Parathyroid adenoma (tissue), 2 donors: ENCODE measurements at regions not wholly inside any gene's neighbourhood (a gene's known extent, or its start where the extent isn't known, plus 50 kb on each side); places are given as distances from the start of the nearest gene placed in this dataset.

Experiments
- H2AFZ ChIP-seq: fragments of 300-600 bp; sonication (generic); one replicate; pipeline ENCODE4 v1.7.0; 2017; ENCODE audit warnings: antibody characterized with exemption, mild to moderate bottlenecking
- H3K27ac ChIP-seq: fragments of 300-600 bp; sonication (generic); one replicate; pipeline ENCODE4 v1.7.0; 2017
- H3K27me3 ChIP-seq: fragments of 300-600 bp; sonication (generic); one replicate; pipeline ENCODE4 v1.7.0; 2017; ENCODE audit warnings: low read length; ENCODE audit not compliant: control insufficient read depth, insufficient read depth
- H3K36me3 ChIP-seq: fragments of 300-600 bp; sonication (generic); one replicate; pipeline ENCODE4 v1.7.0; 2017; ENCODE audit warnings: low read length; ENCODE audit not compliant: control insufficient read depth, insufficient read depth
- H3K4me1 ChIP-seq: fragments of 300-600 bp; sonication (generic); one replicate; pipeline ENCODE4 v1.7.0; 2017; ENCODE audit warnings: control low read depth
- H3K4me2 ChIP-seq: fragments of 300-600 bp; sonication (generic); one replicate; pipeline ENCODE4 v1.7.0; 2017; ENCODE audit warnings: low read length
- H3K4me3 ChIP-seq: fragments of 300-600 bp; sonication (generic); one replicate; pipeline ENCODE4 v1.7.0; 2017; ENCODE audit warnings: low read depth, low read length
- H3K79me2 ChIP-seq: fragments of 300-600 bp; sonication (generic); one replicate; pipeline ENCODE4 v1.7.0; 2017; ENCODE audit warnings: control low read depth
- H3K9ac ChIP-seq: fragments of 300-600 bp; sonication (generic); one replicate; pipeline ENCODE4 v1.7.0; 2017; ENCODE audit warnings: mild to moderate bottlenecking
- H3K9me3 ChIP-seq: fragments of 300-600 bp; sonication (generic); one replicate; pipeline ENCODE4 v1.7.0; 2017; ENCODE audit warnings: low read length; ENCODE audit not compliant: control insufficient read depth
- TF ChIP-seq, protein P1 (sequence below): fragments of 300-600 bp; sonication (generic); IDR thresholded peaks from one replicate; pipeline ENCODE4 v1.7.0; 2017; ENCODE audit warnings: antibody characterized with exemption, mild to moderate bottlenecking
- donor health status: primary hyperparathyroidism.

DNA sequence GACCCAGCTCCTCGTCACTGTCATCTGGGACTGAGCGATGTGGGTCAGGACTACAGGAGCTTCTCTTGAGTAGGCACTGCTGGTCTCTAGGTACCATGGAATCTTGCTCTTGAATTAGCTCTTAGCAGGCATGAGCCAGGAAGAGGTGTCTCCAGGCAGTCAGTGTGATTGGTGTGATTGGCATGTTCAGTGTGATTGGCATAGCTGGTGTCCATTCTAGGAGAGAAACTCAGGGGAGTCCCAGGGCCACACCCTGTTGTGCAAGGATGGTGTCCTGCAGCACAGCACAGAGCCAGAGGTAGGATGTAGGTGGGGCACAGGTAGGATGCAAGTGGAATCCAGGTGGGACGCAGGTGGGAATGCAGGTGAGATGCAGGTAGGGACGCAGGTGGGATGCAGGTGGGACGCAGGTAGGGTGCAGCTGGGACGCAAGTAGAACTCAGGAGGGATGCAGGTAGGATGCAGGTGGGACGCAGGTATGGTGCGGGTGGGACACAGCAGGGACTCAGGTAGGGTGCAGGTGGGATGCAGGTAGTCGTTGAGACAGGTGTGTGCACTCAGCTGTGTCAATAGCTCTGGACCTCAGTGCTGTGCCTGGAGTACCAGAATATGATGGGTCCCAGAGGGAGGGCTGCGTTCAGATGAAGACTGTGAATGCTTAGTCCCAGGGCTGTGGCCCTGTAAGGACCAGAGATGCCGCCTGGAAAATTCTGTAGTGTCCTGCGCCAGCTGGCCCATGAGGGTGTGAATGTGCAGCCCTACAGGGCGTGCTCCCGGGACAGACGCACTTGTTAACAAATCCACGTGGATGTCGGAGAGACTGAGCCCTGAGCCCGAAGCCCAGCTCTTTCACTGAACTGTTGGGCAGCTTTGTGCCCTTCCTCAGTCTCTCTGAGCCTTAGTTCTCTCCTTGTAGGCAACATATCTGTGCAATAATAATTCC is 248.2 kb upstream of the PITRM1 start:
- no peaks in the 10 kb centered on the region for H3K9me3 ChIP-seq
- no peak overlapping the region for H2AFZ ChIP-seq
- no peaks in the 10 kb centered on the region for H3K36me3 ChIP-seq
- no peaks in the 10 kb centered on the region for H3K4me1 ChIP-seq
- H3K27ac ChIP-seq, result no peak overlapping the region
- no peak overlapping the region for H3K4me3 ChIP-seq
- no peaks in the 10 kb centered on the region for H3K27me3 ChIP-seq
- H3K9ac ChIP-seq, result no peak overlapping the region
- H3K79me2 ChIP-seq, result no peaks in the 10 kb centered on the region
- no peak overlapping the region for H3K4me2 ChIP-seq
- TF ChIP-seq, protein P1, sequence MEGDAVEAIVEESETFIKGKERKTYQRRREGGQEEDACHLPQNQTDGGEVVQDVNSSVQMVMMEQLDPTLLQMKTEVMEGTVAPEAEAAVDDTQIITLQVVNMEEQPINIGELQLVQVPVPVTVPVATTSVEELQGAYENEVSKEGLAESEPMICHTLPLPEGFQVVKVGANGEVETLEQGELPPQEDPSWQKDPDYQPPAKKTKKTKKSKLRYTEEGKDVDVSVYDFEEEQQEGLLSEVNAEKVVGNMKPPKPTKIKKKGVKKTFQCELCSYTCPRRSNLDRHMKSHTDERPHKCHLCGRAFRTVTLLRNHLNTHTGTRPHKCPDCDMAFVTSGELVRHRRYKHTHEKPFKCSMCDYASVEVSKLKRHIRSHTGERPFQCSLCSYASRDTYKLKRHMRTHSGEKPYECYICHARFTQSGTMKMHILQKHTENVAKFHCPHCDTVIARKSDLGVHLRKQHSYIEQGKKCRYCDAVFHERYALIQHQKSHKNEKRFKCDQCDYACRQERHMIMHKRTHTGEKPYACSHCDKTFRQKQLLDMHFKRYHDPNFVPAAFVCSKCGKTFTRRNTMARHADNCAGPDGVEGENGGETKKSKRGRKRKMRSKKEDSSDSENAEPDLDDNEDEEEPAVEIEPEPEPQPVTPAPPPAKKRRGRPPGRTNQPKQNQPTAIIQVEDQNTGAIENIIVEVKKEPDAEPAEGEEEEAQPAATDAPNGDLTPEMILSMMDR, result no peak

DNA sequence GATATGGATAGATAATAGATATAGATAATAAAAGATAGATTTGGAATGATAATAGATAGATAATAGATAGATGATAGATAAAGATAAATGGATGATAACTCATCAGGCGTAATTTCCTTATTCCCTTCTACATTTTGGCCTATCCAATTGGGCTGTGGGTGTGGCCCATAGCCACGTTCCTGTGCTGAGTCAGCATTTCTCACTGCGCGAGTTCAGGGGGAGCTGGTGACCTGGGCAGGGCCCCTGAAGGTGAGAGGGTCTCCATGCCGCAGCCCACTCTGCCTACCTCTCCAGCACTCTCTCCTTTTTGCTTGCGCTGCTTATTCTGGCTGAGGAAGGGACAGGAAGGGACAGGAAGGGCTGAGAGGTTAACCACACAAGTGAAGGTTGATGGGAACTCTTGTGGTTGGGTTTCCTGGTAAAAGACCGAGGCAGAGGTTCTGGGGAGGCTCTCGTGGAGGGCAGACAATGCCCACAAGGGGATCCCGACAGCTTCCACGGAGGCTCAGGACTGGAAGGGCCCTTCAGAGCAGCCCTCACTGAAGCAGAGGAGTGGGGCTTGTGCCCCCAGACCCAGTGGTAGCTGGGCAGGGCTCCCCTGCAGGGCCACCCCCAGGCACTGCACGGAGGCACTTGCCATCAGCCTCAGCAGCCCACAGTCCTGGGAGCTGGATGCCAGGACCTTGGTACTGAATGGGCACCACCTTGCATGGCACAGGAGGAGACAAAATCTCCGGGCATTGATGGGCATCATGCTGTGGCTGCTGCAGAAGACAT is 247.3 kb upstream of the PITRM1 start:
- Histone ChIP-seq H3K9ac (no peak overlapping the region), H3K79me2 (no peaks in the 10 kb centered on the region), H2AFZ (no peak overlapping the region), H3K27ac (no peak overlapping the region), H3K27me3 (no peaks in the 10 kb centered on the region), H3K4me1 (no peaks in the 10 kb centered on the region), H3K36me3 (no peaks in the 10 kb centered on the region), H3K9me3 (no peaks in the 10 kb centered on the region), H3K4me2 (no peak overlapping the region), H3K4me3 (no peak overlapping the region)
- TF ChIP-seq, protein P1, result no peak

DNA sequence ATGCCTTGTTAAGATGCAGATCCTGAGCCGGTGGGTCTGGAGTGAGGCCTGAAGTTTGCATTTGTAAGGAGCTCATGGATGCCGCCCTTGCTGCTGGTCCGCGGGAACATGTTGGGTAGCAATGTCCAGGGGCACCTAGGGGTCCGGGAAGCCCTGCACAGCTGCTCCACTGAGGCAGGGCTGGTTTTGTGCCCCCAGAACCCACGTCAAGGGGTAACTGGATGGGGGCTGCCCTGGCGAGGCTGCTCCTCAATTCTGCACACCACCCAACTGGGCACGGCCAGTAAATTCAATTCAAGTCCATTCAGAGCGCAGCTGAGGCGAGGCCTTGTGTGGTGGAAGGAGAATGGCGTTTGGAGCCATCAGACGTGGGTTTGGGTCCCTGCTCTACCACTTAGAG is 246.3 kb upstream of the PITRM1 start:
- Histone ChIP-seq H3K27ac (no peak overlapping the region), H3K9me3 (no peaks in the 10 kb centered on the region), H3K27me3 (no peaks in the 10 kb centered on the region), H3K4me3 (no peak overlapping the region), H3K4me1 (no peaks in the 10 kb centered on the region), H3K36me3 (no peaks in the 10 kb centered on the region), H3K4me2 (no peak overlapping the region), H3K79me2 (no peaks in the 10 kb centered on the region), H2AFZ (no peak overlapping the region), H3K9ac (no peak overlapping the region)
- TF ChIP-seq, protein P1, result no peak

DNA sequence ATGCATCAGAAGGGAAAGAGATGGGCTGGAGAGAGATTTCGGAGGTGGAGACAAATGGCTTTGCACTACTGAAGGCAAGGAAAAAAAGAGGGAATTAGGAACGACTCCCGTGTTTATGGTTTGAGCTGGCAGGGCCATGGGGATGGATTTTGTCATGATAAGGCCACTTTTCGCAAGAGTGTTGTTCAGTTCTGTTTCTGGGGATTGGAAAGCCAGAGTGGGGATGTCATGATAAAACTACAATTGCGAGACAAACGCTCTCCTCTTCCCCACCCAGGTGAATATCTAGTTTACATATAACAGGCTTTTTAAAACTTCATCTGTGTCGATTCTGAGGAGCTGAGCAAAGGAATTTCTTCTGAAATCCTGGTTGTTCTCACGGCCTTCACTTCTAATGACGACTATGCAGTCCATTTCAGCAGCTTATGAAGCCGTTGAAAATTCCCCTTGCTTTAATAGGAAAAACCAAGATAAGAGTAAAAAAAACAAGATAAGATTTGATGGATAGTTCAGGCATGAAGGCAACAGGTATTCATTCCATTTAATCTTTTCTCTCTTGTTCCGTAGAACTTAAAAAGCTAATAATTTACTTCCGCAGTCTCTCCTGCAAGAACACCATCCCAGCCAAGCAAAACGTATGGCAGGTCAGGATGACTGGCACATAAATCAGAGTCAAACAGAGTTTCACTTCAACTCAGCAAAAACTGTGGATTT is 245.6 kb upstream of the PITRM1 start:
- Histone ChIP-seq H3K9me3 (no peaks in the 10 kb centered on the region), H3K79me2 (no peaks in the 10 kb centered on the region), H3K27me3 (no peaks in the 10 kb centered on the region), H3K27ac (no peak overlapping the region), H3K4me2 (no peak overlapping the region), H3K4me3 (no peak overlapping the region), H2AFZ (no peak overlapping the region), H3K9ac (no peak overlapping the region), H3K4me1 (no peaks in the 10 kb centered on the region), H3K36me3 (no peaks in the 10 kb centered on the region)
- TF ChIP-seq, protein P1, result no peak
